HCT116 (cell line): ENCODE measurements at regions not wholly inside any gene's neighbourhood (a gene's known extent, or its start where the extent isn't known, plus 50 kb on each side); places are given as distances from the start of the nearest gene placed in this dataset.

ENCODE experiments used
- ATAC-seq: fragments of 200-7000 bp; cut with Tn5 transposase; 2 replicates; pipeline ENCODE4 v1.9.1; 2020; ENCODE audit warnings: mild to moderate bottlenecking, moderate library complexity
- BruUV-seq: library from RNA; stranded (reverse); fragments of 400-500 nt; replicated peaks from 2 replicates; lab custom pipeline; 2021; lab: Mats Ljungman, UMichigan
- CTCF ChIA-PET: fragments of 300-600 bp; sonication (Branson Sonifier 250); formaldehyde crosslinking; loops from one replicate; lab custom pipeline; 2021; ENCODE audit warnings: antibody characterized with exemption; lab: Charles Lee
- POLR2A ChIA-PET: fragments of 300-600, 350-600 bp; sonication (Branson Sonifier 250); formaldehyde crosslinking; loops from one replicate; lab custom pipeline; 2021; ENCODE audit warnings: antibody characterized with exemption; lab: Charles Lee
- RAD21 ChIA-PET, 2 experiments: fragments of 300-600 bp; sonication (Branson Sonifier 250); formaldehyde crosslinking; loops; one replicate each; lab custom pipeline; 2023; ENCODE audit warnings: low total read pairs in 2 of 2; ENCODE audit not compliant: uncharacterized antibody in 2 of 2, unreplicated experiment in 2 of 2, low non-redundant PET in 1 of 2; lab: Charles Lee
- DNase-seq: peaks from one replicate; pipeline ENCODE4 v3.0.0-alpha.2; 2010; ENCODE audit warnings: low read depth, low spot score
- H2AFZ ChIP-seq: fragments of 200-600 bp; shearing (Covaris generic), sonication (generic); 2 replicates; pipeline ENCODE4 v1.6.1; 2017; ENCODE audit warnings: low read depth, mixed run types, mixed read lengths, antibody characterized with exemption, low read length; ENCODE audit not compliant: poor library complexity, severe bottlenecking
- H3K27ac ChIP-seq: 2 replicates; pipeline ENCODE4 v1.5.1; 2012; ENCODE audit warnings: low read depth, low read length
- H3K27me3 ChIP-seq: fragments of 200-600 bp; sonication (generic); 2 replicates; pipeline ENCODE4 v1.6.1; 2016; ENCODE audit warnings: mixed run types, low read length, mixed read lengths; ENCODE audit not compliant: insufficient read depth
- H3K36me3 ChIP-seq, 2 experiments: fragments of 200-500 bp in 1 of 2; fragments of 200-600 bp in 1 of 2; sonication (Bioruptor generic) in 1 of 2; sonication (generic) in 1 of 2; 2 replicates each; pipeline versions ENCODE4 v1.5.1 to v1.6.1; 2014 to 2016; ENCODE audit warnings: low read length in 2 of 2, inconsistent platforms in 1 of 2, mixed read lengths in 1 of 2, mixed run types in 1 of 2; ENCODE audit not compliant: insufficient read depth in 2 of 2, control insufficient read depth in 1 of 2
- H3K4me1 ChIP-seq, 2 experiments: fragments of 200-600 bp in 1 of 2; sonication (generic) in 1 of 2; 2 replicates each; pipeline versions ENCODE4 v1.5.1 to v1.6.1; 2012 to 2017; ENCODE audit warnings: low read length in 2 of 2, inconsistent platforms in 1 of 2, mild to moderate bottlenecking in 1 of 2, mixed read lengths in 1 of 2, mixed run types in 1 of 2, moderate library complexity in 1 of 2; ENCODE audit not compliant: insufficient read depth in 2 of 2, control insufficient read depth in 1 of 2
- H3K4me2 ChIP-seq: fragments of 200-600 bp; sonication (generic); 2 replicates; pipeline ENCODE4 v1.6.1; 2017; ENCODE audit warnings: mixed run types, low read length, mixed read lengths
- H3K4me3 ChIP-seq, 2 experiments: fragments of 200-600 bp in 1 of 2; sonication (generic) in 1 of 2; replicated peaks in 1 of 2; 2 replicates each; pipeline ENCODE4 v1.5.1; 2011 to 2016; ENCODE audit warnings: low read length in 2 of 2, control low read depth in 1 of 2, low read depth in 1 of 2, mild to moderate bottlenecking in 1 of 2, mixed read lengths in 1 of 2, mixed run types in 1 of 2
- H3K79me2 ChIP-seq: fragments of 200-600 bp; sonication (generic); 2 replicates; pipeline ENCODE4 v1.6.1; 2017; ENCODE audit warnings: mild to moderate bottlenecking, mixed run types, low read length, moderate library complexity, mixed read lengths; ENCODE audit not compliant: insufficient read depth
- H3K9ac ChIP-seq: fragments of 200-600 bp; sonication (generic); 2 replicates; pipeline ENCODE4 v1.6.1; 2016; ENCODE audit warnings: low read length, mixed read lengths
- H3K9me2 ChIP-seq: fragments of 200-600 bp; sonication (generic), shearing (Covaris generic); 2 replicates; pipeline ENCODE4 v1.6.1; 2017; ENCODE audit warnings: mixed run types, mild to moderate bottlenecking, moderate library complexity; ENCODE audit not compliant: insufficient read depth
- H3K9me3 ChIP-seq, 2 experiments: fragments of 200-500 bp in 1 of 2; fragments of 200-600 bp in 1 of 2; sonication (Bioruptor generic) in 1 of 2; sonication (generic) in 1 of 2; 2 replicates each; pipeline ENCODE4 v1.6.1; 2014 to 2017; ENCODE audit warnings: low read length in 2 of 2, mixed read lengths in 2 of 2, inconsistent platforms in 1 of 2, low read depth in 1 of 2, mild to moderate bottlenecking in 1 of 2, mixed run types in 1 of 2, moderate library complexity in 1 of 2; ENCODE audit not compliant: control insufficient read depth in 1 of 2, insufficient read depth in 1 of 2
- H4K20me1 ChIP-seq: fragments of 200-600 bp; sonication (generic), shearing (Covaris generic); 2 replicates; pipeline ENCODE4 v1.6.1; 2017; ENCODE audit warnings: mixed run types, mild to moderate bottlenecking, moderate library complexity; ENCODE audit not compliant: insufficient read depth
- CBX3 ChIP-seq: IDR thresholded peaks from 2 replicates; pipeline ENCODE4 v1.6.1; 2012; ENCODE audit warnings: low read depth
- CEBPB ChIP-seq: IDR thresholded peaks from 2 replicates; pipeline ENCODE4 v1.6.1; 2012; ENCODE audit warnings: low read depth
- CTCF ChIP-seq, 3 experiments: fragments of 200-600 bp in 1 of 3; sonication (generic) in 1 of 3; IDR thresholded peaks in 2 of 3; conservative IDR thresholded peaks in 1 of 3; 2 replicates each; pipeline ENCODE4 v1.5.1; 2012 to 2017; ENCODE audit warnings: low read depth in 2 of 3, low read length in 2 of 3, antibody characterized with exemption in 1 of 3, borderline replicate concordance in 1 of 3, control low read depth in 1 of 3, mild to moderate bottlenecking in 1 of 3, mixed read lengths in 1 of 3, mixed run types in 1 of 3, moderate library complexity in 1 of 3; ENCODE audit not compliant: insufficient read depth in 1 of 3
- EGR1 ChIP-seq: IDR thresholded peaks from 2 replicates; pipeline ENCODE4 v1.6.1; 2012; ENCODE audit warnings: low read depth
- EZH2 ChIP-seq: fragments of 200-600 bp; sonication (generic); IDR thresholded peaks from 2 replicates; pipeline ENCODE4 v1.6.1; 2017; ENCODE audit warnings: antibody characterized with exemption, mixed run types
- JUND ChIP-seq: IDR thresholded peaks from 2 replicates; pipeline ENCODE4 v1.6.1; 2012
- MAX ChIP-seq: IDR thresholded peaks from 2 replicates; pipeline ENCODE4 v1.6.1; 2012
- REST ChIP-seq: IDR thresholded peaks from 2 replicates; pipeline ENCODE4 v1.6.1; 2012; ENCODE audit warnings: low read depth
- TCF7L2 ChIP-seq: IDR thresholded peaks from 2 replicates; pipeline ENCODE4 v1.7.0; 2011; ENCODE audit warnings: borderline replicate concordance, inconsistent platforms; ENCODE audit not compliant: insufficient read depth, insufficient read length; ENCODE audit errors: extremely low read depth
- ZBTB33 ChIP-seq: IDR thresholded peaks from 2 replicates; pipeline ENCODE4 v1.6.1; 2011; ENCODE audit warnings: mild to moderate bottlenecking, low read length, moderate library complexity; ENCODE audit not compliant: insufficient replicate concordance; ENCODE audit errors: extremely low read depth
- ZFX ChIP-seq: fragments of 450-650 bp; IDR thresholded peaks from 2 replicates; pipeline ENCODE4 v1.6.1; 2017
- intact Hi-C: fragments of 100-400 bp; cut with micrococcal nuclease; formaldehyde crosslinking; loops from 2 replicates; pipeline ENCODE4 v1.10.0; 2022

- CTCF ChIA-PET: no interaction called here
- no peaks in the 10 kb centered on the region for H3K36me3 ChIP-seq
- TF ChIP-seq CTCF (IDR thresholded peaks at IDR 0.05 in 2 of 3, conservative IDR thresholded peaks at IDR 0.05 in 1 of 3; ENCODE audit: borderline replicate concordance in 1 of 3, insufficient read depth in 1 of 3, low read depth in 2 of 3, low read length in 2 of 3): no peak
- TF ChIP-seq EGR1: no peak
- no peak for TF ChIP-seq ZBTB33
- TF ChIP-seq ZFX: no peak
- no peak for TF ChIP-seq CEBPB
- no peak for TF ChIP-seq JUND
- TF ChIP-seq TCF7L2: no peak
- no peak for TF ChIP-seq MAX
- no peak for TF ChIP-seq CBX3
- TF ChIP-seq EZH2: no peak
- TF ChIP-seq REST: no peak
- TF ChIP-seq, all 23 proteins: peak for 0
- H3K4me2 ChIP-seq: no peak overlapping the region
- no peak overlapping the region for H3K27ac ChIP-seq
- ChIA-PET RAD21 (no interaction called here), POLR2A (no interaction called here)
- H3K27me3 ChIP-seq: peaks cover 27% of the 10 kb centered on the region
- DNase-seq (no peak), ATAC-seq (no peak)
- intact Hi-C loops: no loop called here
- BruUV-seq: no TSS peak
- no peaks in the 10 kb centered on the region for H3K9me2 ChIP-seq
- H3K9ac ChIP-seq: no peak overlapping the region
- no peaks in the 10 kb centered on the region for H3K79me2 ChIP-seq
- H3K4me3 ChIP-seq: no peak overlapping the region
- no peaks in the 10 kb centered on the region for H3K4me1 ChIP-seq
- no peak overlapping the region for H2AFZ ChIP-seq
- no peaks in the 10 kb centered on the region for H4K20me1 ChIP-seq
- no peaks in the 10 kb centered on the region for H3K9me3 ChIP-seq
Observed at GRCh38 chr20:48422242-48422960, 405.4 kb downstream of the PREX1 start.
